Ishikawa (cell line): ENCODE measurements at regions not wholly inside any gene's neighbourhood (a gene's known extent, or its start where the extent isn't known, plus 50 kb on each side); places are given as distances from the start of the nearest gene placed in this dataset.

ENCODE experiments used
- CEBPB ChIP-seq: IDR thresholded peaks from 2 replicates; pipeline ENCODE4 v1.6.1; 2012
- CREB1 ChIP-seq: IDR thresholded peaks from 2 replicates; pipeline ENCODE4 v1.6.1; 2012; ENCODE audit warnings: low read depth
- EGR1 ChIP-seq: IDR thresholded peaks from 2 replicates; pipeline ENCODE4 v1.6.1; 2012
- EP300 ChIP-seq: IDR thresholded peaks from 2 replicates; pipeline ENCODE4 v1.6.1; 2012; ENCODE audit warnings: borderline replicate concordance
- FOXM1 ChIP-seq: IDR thresholded peaks from 2 replicates; pipeline ENCODE4 v1.6.1; 2012; ENCODE audit warnings: low read depth, borderline replicate concordance
- MAX ChIP-seq: IDR thresholded peaks from 2 replicates; pipeline ENCODE4 v1.6.1; 2012
- NFIC ChIP-seq: IDR thresholded peaks from 2 replicates; pipeline ENCODE4 v1.6.1; 2012
- RAD21 ChIP-seq: IDR thresholded peaks from 2 replicates; pipeline ENCODE4 v1.6.1; 2012; ENCODE audit warnings: low read depth
- REST ChIP-seq: IDR thresholded peaks from 2 replicates; pipeline ENCODE4 v1.6.1; 2012; ENCODE audit warnings: low read depth, mild to moderate bottlenecking
- TEAD4 ChIP-seq: IDR thresholded peaks from 2 replicates; pipeline ENCODE4 v1.6.1; 2012
- USF1 ChIP-seq: IDR thresholded peaks from 2 replicates; pipeline ENCODE4 v1.6.1; 2012
- YY1 ChIP-seq: IDR thresholded peaks from 2 replicates; pipeline ENCODE4 v1.6.1; 2012; ENCODE audit warnings: low read depth
- ZBTB7A ChIP-seq: IDR thresholded peaks from 2 replicates; pipeline ENCODE4 v1.6.1; 2012; ENCODE audit warnings: low read depth

GRCh38 chr3:117016378-117016777, 306.8 kb downstream of the TUSC7 start:
- TF ChIP-seq REST: no peak
- TF ChIP-seq EGR1: no peak
- TF ChIP-seq CEBPB: no peak
- no peak for TF ChIP-seq RAD21
- no peak for TF ChIP-seq YY1
- TF ChIP-seq TEAD4: no peak
- TF ChIP-seq CREB1: no peak
- no peak for TF ChIP-seq MAX
- no peak for TF ChIP-seq NFIC
- no peak for TF ChIP-seq FOXM1
- TF ChIP-seq USF1: no peak
- no peak for TF ChIP-seq EP300
- no peak for TF ChIP-seq ZBTB7A
